H54 (cell line): ENCODE measurements at regions not wholly inside any gene's neighbourhood (a gene's known extent, or its start where the extent isn't known, plus 50 kb on each side); places are given as distances from the start of the nearest gene placed in this dataset.

Source experiments
- DNase-seq: peaks from one replicate; pipeline ENCODE4 v3.0.0; 2011; ENCODE audit warnings: low spot score, mixed read lengths; ENCODE audit not compliant: insufficient read length
- FAIRE-seq: peaks from 3 replicates; lab custom pipeline; 2011; peaks lifted over from hg19 to GRCh38; lab: Jason Lieb, UNC
- POLR2A ChIP-seq: IDR thresholded peaks from 2 replicates; pipeline ENCODE4 v1.6.1; 2011; ENCODE audit warnings: low read depth, mild to moderate bottlenecking, low read length

DNA sequence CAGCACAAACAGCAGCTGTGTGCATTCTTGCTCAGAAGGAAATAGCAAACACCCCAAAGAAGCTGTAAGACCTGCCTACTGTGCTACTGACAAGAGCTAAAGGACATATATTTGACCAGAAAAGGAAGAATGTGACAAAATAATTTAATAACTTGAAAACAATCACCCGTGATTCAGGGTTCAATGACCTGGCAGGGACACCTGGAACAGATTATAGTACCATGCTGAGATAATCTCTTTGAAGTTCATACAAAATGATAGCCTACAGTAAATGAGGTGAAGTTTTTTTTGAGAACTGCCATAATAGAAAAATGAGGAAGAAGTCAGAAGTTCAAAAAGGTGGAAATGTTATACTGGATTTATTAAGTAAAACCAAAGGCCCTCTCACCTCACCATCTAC, 324.8 kb upstream of the GULP1 start:
- FAIRE-seq (no peak), DNase-seq (no peak)
- TF ChIP-seq POLR2A = no peak

DNA sequence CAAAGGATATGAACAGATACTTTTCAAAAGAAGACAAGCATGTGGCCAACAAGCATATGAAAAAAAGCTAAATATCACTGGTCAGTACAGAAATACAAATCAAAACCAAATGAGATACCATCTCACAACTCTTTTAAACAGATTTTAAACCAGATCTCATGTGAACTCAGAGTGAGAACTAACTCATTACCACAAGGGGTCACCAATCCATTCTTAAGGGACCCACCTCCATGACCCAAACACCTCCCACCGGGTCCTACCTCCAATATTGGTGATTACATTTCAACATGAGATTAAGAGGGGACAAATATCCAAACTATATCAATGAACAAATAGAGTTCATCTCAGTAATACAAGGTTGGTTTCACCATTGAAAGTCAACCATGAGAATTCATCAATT, 319.8 kb upstream of the GULP1 start:
- DNase-seq (no peak), FAIRE-seq (no peak)
- TF ChIP-seq POLR2A = no peak

DNA sequence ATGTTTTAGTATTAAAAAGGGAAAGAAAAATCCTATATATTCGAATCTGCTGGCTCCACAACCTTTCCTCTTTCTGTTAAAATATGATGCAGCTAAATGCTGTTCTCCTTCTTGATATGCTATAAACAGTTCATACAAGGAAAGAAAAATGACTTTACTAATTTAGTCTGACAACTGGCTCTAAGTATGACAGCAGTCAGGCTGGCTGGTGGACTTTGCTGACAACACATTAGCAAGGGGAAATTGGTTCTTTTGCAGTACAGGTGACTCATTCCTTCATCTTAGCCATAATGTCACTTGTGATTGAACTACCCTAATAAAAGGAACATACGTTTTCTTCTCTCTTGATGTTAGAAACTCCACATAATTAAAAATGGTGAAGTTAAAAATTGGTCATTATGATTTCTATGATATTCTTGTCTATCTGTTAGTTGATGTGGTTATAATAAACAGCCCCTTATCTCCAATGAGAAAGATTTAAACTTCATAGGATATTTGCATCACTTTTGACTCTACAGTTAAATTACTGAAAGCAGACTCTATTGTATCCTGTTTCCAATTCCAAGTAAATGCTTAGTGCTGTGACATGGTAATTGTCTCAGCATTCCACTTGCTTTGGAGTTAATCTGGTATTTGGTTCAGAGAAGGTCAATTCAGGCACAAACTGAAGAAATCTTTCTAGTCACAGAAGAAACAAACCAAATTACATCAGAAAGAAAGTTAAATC, 315.3 kb upstream of the GULP1 start:
- FAIRE-seq = no peak
- no peak for DNase-seq
- TF ChIP-seq POLR2A = no peak

DNA sequence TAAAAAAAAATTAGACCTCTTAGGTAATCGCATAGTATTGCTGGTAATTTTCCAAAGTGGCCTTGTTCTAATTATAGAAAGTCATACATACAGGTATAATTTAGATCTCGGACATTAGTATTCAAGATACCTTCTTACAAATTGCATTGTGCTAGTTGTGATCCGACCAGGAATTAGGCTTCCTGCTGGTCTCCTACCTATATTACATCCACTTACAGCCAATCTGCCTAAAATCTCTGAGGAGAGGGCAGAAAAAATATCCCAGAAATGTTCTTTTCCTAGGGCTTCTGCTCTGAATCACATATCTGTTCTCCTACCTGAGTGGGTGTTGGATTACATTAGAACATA, 314.7 kb upstream of the GULP1 start:
- TF ChIP-seq POLR2A = no peak
- FAIRE-seq = no peak
- no peak for DNase-seq

DNA sequence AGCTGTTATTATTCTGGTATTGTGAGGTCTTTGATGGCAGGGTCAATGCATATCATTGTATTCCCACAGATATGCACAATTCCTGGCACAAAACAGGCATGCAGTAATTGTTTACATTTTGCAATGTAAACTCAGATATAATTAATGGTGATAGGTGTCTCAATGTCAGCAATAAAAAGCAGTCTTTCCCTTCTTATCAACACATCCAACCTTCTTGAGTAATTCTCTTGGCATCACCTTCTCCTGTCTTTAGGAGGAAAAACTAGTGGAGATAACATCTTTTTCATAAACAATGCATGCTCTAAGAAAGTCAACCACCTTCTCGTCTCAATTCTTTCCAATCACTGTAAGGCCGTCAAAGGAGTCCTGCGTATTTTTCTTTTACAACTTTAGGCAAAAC, 313.3 kb upstream of the GULP1 start:
- FAIRE-seq (no peak), DNase-seq (no peak)
- no peak for TF ChIP-seq POLR2A

DNA sequence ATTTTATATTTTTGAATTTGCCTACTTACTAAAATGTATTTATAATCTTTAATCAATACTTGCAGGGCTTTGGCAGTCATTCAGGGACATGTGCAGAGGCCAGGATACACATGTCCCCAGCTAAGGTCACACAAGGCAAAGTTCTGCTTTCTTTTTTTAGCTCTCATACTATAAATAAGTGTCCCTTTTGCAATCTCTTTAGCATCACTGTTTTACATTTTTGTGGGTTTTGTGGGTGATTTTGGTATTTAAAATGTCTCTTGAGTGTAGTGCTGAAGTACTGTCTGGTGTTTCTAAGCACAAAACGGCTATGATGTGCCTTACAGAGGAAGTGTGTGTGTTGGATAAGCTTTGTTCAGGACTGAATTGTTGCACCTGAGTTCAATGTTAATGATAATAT, 309.0 kb upstream of the GULP1 start:
- FAIRE-seq = peak; percentile 64
- DNase-seq = no peak

DNA sequence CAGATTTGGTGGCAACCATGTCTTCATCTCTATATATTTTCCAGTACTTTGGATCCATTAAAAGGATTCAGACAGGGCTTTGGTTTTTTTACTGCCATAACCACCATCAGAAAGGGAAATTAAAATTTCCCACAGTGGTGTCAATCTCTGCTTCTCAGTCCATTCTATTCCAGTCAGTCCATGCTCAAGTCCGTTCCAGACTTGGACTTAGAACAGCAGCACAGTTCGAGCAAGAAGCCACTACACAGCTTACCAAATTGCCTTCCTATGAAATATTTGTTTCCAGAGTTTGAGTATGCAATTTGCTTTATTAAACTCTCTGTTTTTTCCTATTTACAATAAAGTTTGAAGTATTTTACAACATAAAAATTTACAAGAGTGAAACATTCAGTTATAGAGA, 306.5 kb upstream of the GULP1 start:
- TF ChIP-seq POLR2A = no peak
- DNase-seq = no peak
- no peak for FAIRE-seq

More for the DNA sequence above, 309.0 kb upstream of the GULP1 start:
- no peak for TF ChIP-seq POLR2A

DNA sequence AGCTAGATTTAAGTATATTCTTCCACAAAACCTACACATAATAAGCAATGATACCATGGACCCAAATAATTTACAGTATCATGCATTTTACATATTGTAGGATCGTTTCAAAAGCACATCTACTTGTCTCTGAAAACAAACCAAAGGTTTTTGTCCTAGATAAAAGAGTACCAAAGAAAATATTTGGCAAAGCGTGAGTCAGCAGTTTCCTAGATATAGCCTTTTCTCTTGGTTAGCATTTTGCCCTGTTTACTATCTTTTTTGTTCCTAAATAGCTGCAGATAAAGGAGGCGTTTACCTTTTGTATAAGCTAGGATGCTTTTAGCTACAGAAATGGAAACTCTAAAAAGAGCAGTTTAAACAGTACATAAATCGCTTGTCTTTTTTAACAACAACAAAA, 305.8 kb upstream of the GULP1 start:
- FAIRE-seq (peak; percentile 38), DNase-seq (no peak)
- TF ChIP-seq POLR2A = no peak

DNA sequence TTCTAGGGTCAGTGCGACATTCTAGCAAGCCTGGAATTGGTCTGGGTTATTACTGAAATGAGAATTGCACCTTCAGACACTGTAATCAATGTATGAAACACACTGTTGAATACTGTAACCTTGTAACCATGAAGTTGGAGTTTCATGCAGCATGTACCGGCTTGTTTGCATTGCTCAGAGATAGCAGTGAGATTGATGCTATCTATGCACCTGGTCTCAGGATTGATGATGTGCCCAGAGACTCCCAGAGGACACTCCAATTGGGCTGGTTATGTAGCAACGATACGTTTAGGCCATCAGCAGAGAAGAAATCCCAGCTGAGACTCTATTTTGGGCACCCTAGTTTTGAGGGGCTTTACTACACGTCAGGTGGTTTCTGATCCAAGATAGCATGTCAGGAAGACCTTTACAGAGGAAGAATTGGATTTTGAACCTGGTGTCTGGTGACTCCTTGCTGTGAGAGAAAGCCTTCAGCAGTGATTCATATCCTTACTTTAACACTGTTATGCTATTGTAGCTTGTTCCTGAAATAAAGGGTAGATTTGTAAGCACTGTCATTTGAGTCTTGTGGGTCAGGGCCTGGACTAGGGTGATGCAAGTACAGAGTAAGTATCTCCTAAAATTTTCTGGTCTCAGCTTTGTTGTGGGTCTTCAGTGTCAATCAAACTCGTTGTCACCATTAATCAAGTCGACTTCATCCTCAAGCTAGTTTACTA, 305.1 kb upstream of the GULP1 start:
- FAIRE-seq (peak; percentile 69), DNase-seq (no peak)
- no peak for TF ChIP-seq POLR2A

DNA sequence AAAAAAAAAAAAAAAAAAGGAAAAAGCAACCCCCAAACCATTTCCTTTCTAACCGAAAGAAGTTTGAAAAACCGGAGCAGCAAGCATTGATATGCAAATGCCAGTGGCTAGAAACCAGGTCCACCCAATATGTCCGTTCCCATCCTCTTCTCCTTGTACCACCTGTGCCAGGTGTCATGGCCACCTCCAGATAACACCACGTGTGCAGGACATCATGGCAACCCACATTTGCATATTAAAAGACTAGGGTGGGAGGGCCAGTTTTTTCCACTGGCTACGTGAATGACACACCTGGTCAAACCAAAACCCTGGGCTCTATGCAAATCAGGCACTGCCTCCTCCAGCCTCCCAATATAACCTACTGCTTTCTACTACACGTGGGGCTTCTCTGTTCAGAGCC, 303.3 kb upstream of the GULP1 start:
- no peak for DNase-seq
- FAIRE-seq = no peak
- no peak for TF ChIP-seq POLR2A

DNA sequence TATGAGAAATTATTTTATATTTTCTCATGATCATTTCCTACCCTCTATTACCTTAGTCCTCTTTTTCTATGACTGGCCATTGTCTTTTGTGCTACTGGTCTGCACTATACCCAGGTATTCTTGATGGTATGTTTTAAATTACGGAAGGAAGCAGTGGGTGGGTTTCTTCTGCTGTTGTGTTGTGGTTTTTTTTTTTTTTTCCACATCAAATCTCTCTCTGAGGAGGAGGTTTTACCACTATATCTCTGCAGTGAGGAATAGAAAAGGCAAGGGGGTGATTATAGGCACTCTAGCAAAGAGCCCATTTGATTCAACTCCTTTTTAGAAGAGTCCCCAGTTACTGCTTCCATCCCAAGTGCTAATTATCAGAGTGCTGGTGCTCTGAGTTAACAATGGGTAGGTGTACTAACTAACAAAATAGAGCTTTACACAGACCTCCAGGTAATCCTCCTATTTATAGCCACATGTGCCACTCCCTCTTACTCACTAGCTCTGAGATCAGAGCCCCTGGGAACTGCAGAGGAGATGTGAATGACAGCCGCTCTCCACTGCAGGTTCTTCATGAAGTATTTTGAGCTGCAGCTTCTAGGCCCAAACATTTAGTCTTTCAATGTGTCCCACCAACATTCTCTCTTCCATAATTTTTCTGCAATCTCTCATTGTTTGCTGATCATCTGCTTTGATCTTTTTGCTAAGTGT, 301.6 kb upstream of the GULP1 start:
- no peak for TF ChIP-seq POLR2A
- FAIRE-seq (no peak), DNase-seq (no peak)

DNA sequence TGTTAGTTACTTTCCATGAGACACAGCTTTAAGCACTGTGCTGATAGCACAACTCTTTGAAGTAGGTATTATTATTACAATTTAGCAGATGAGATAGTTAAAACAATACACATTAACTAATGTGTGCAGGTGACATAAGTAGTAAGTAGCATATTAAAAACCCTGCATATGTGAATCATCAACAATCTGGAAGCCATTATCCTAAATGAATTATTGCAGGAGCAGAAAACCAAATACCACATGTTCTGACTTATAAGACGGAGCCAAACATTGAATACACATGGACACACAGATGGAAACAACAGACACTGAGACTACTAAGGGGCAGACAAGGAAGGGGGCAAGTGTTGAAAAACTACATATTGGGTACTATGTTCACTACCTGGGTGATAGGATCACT, 300.3 kb upstream of the GULP1 start:
- DNase-seq (no peak), FAIRE-seq (no peak)
- no peak for TF ChIP-seq POLR2A

DNA sequence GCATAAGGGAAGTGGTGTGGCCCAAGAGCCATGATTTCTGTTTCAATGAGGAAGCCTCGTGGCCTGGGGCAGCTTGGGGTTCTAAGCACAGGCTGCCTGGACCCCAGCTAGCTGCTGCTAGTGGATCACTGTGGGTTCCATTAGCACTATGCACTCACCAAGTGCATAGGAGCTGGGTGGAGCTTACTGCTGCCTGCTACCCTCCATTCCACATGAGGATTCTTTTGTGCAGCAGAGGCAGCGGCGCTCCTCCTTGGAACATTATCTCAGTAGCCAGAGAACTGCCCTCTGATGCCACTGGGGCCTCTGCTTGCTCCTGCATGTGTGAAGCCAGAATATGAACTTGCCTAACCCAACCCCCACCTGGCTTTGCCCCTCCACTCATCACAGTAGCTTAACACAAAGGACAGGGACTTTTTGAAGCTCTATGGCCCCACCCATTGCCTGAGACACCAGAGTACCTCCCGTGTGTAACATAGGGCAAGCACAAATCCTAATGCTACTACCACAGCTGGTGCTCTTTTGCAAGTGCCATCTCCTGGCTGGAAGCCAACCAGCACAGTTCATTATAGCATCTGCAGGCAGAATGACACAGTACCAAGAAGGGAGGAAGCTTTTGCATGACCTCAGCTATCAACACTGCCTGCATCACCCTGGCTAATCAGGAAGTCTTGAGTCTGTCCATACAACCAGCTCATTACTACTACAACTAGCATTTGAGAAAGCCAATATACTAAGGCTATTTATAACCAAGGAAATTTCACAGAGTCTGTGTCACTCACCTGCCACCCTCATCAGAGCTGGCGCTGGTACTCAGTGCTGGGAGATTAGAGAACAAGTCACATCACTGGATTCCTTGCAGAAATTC, 297.0 kb upstream of the GULP1 start:
- DNase-seq (no peak), FAIRE-seq (no peak)
- TF ChIP-seq POLR2A = no peak
